GM12865 (cell line): ENCODE measurements at regions not wholly inside any gene's neighbourhood (a gene's known extent, or its start where the extent isn't known, plus 50 kb on each side); places are given as distances from the start of the nearest gene placed in this dataset.

Experiments used
- DNase-seq: peaks from one replicate; pipeline ENCODE4 v3.0.0; 2010; ENCODE audit warnings: low read depth
- H3K4me3 ChIP-seq: 2 replicates; pipeline ENCODE4 v1.5.1; 2011; ENCODE audit warnings: mild to moderate bottlenecking, low read depth, low read length, control low read depth
- TF ChIP-seq, protein P1 (sequence below): IDR thresholded peaks from 2 replicates; pipeline ENCODE4 v1.5.1; 2011; ENCODE audit warnings: low read length, control low read depth, low read depth, inconsistent platforms; ENCODE audit not compliant: insufficient read depth; ENCODE audit errors: missing control alignments

DNA sequence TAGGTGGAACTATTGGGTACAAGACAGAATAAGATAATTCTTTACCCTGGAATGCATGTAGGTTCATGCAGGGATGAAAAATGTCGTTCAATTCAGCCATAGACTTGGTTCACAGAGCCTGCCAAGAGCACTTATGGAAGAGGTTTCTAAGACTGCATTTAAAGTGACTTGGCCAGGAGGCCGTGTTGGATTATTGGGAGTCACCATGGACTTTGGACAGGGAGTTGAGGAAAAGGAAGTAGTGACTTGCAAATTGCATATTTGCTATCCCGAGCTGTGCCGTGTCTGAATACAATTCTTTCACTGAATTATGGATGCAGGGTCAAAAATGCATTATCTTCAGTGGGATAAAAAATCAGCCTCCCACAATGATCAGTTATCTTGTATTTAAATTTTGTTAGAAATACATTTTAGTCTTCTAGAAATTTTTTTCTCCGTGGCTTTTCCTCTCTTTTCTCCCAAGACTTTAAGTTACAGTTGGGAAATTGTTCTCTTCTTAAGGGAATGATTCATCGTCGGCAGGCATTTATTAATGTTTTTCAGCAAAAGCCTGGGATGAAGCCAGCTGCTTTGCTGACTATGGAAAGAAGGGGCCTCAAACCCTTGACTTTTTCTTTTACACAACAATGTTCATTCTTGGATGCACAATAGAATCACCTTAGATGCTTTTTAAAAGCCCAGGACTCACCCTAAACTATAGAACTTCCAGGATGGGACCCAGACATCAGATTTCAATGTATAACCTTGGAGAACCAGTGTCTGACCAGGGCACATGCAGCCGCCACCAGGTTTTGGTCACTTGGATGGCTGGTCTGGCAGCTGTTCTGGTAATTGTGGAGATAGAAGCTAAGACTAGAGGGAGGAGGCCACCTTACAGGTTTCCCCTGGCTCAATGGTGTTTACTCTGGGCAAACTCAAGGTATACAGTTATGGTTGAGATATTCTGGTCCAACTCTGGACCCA lies 70.8 kb downstream of the FAT3 start:
- no peak for DNase-seq
- TF ChIP-seq, protein P1, sequence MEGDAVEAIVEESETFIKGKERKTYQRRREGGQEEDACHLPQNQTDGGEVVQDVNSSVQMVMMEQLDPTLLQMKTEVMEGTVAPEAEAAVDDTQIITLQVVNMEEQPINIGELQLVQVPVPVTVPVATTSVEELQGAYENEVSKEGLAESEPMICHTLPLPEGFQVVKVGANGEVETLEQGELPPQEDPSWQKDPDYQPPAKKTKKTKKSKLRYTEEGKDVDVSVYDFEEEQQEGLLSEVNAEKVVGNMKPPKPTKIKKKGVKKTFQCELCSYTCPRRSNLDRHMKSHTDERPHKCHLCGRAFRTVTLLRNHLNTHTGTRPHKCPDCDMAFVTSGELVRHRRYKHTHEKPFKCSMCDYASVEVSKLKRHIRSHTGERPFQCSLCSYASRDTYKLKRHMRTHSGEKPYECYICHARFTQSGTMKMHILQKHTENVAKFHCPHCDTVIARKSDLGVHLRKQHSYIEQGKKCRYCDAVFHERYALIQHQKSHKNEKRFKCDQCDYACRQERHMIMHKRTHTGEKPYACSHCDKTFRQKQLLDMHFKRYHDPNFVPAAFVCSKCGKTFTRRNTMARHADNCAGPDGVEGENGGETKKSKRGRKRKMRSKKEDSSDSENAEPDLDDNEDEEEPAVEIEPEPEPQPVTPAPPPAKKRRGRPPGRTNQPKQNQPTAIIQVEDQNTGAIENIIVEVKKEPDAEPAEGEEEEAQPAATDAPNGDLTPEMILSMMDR: no peak
- H3K4me3 ChIP-seq: no peak overlapping the region

DNA sequence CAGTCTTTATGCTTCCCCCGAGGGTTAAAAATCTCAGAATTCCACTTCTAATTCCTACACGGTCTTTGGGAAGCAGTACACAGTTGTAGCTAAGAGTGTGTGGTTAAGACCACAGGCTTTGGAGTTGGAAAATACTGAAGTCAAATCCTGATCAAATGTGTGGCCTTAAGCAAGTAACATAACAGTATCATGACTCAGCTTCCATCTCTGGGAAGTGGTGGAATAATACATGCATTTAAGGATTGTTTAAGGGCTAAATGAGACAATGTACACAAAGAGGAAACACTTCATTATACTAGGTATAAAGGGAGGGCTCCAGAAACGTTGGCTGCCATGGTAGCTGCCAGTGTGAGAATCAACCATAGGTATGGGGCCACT lies 71.5 kb downstream of the FAT3 start:
- H3K4me3 ChIP-seq: no peak overlapping the region
- DNase-seq: no peak
- TF ChIP-seq, protein P1: no peak

DNA sequence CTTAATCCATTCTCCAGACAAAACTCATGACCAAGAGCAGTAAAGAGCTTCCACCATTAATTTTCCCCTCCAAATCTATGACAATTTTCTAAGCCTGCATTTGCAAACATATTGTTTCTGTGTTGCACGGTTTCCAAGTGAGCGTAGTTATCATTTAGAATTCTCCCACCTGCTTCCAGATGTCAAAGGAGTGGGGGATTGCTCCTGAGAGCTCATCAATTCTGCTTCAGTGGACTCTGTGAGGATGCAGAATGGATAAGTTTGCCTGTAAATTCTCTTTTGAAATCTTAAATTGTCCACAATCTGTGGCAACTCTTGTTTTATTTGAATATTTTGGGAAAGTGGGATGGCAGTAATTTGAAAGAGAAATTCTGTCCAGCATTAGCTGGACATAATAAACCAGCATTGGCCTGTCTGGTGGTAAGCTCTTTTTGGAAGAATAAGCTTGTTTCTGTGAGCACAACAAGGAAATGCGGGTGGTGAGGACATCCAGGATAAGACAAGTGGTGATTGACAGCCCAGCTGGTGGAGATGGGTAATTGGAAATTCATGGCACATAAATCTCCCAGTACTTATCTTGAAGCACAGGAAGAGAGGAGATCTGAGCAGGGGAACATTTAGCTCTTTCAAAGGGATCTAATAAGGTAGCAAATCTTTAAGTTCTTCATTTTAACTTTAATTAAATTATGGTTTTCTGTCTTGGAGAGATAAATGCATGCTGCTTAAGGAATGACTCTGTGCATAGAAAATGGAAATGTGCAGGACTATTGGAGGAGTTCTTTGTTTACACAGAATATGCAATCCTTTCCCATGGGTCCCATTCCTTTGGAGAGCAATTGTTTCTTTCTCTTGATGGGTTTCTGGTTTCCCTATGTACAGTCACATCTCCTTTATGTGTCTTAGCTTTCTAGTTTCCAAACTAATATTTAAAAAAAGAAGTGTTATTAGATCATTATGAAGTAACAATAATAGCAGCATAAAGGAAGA lies 73.2 kb downstream of the FAT3 start:
- TF ChIP-seq, protein P1: no peak
- no peak for DNase-seq
- H3K4me3 ChIP-seq: no peak overlapping the region

DNA sequence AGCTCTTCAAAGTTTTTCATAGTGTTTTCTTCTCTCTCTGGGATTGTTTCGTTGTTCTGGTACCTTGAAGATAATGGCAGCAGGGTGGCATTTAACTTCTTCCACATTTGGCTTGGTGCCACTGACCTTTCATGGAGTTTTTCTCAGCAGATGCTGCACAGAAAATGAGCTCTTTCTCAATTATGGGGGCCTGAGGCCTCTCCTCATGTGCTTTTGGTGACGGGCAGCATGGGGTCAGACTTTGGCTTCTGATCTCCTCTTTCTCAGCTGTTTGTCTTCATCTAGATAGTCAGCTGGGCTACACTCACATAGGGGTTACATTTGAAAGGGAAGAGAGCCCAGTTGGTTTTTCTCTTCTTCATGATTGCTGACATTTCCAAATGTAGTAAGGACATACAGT lies 76.3 kb downstream of the FAT3 start:
- DNase-seq: no peak
- H3K4me3 ChIP-seq: no peak overlapping the region
- TF ChIP-seq, protein P1: no peak

DNA sequence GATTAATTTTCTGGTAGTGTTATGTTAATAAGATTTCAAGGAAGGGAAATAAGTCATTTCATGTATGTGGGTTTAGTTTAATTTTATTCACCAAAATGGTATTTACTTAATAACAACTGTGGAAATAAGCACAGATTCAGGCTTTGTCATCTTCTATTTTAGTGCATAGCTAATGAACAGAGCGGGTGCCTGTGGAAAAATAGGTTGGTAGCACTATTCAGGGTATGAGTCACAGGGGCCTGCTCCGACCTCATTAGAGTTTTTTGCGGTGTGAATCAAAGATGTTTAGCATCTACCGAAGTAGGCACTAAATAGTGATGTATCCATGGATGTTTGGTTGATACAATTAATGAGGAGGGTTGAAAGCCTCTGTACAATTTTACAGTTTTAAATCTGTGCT lies 78.2 kb downstream of the FAT3 start:
- no peak for DNase-seq
- TF ChIP-seq, protein P1: no peak

DNA sequence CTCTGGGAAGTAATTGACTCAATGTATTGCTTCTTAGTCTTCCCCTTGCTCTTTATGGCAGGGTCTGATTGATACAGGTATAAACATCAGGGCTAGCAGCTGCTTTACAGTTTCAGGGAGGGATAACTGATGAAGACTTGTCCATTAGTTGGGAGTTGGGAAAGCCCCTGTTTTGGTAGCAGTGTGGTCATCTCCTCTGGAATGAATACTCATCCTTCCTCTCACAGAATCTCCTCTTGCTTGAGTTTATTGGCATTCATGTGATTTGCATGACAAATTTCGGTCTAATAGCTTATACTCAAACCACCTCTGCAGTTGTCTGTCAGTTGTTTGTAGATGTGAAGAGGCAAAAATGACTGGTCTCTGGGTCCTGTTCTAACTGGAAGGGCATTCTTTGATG lies 79.7 kb downstream of the FAT3 start:
- no peak overlapping the region for H3K4me3 ChIP-seq
- DNase-seq: no peak
- TF ChIP-seq, protein P1: no peak

More for the DNA sequence above, 78.2 kb downstream of the FAT3 start:
- H3K4me3 ChIP-seq: no peak overlapping the region
